Parathyroid adenoma (tissue), 2 donors: ENCODE measurements at regions not wholly inside any gene's neighbourhood (a gene's known extent, or its start where the extent isn't known, plus 50 kb on each side); places are given as distances from the start of the nearest gene placed in this dataset.

Experiments used
- H2AFZ ChIP-seq: fragments of 300-600 bp; sonication (generic); one replicate; pipeline ENCODE4 v1.7.0; 2017; ENCODE audit warnings: antibody characterized with exemption, mild to moderate bottlenecking
- H3K27ac ChIP-seq: fragments of 300-600 bp; sonication (generic); one replicate; pipeline ENCODE4 v1.7.0; 2017
- H3K27me3 ChIP-seq: fragments of 300-600 bp; sonication (generic); one replicate; pipeline ENCODE4 v1.7.0; 2017; ENCODE audit warnings: low read length; ENCODE audit not compliant: control insufficient read depth, insufficient read depth
- H3K36me3 ChIP-seq: fragments of 300-600 bp; sonication (generic); one replicate; pipeline ENCODE4 v1.7.0; 2017; ENCODE audit warnings: low read length; ENCODE audit not compliant: control insufficient read depth, insufficient read depth
- H3K4me1 ChIP-seq: fragments of 300-600 bp; sonication (generic); one replicate; pipeline ENCODE4 v1.7.0; 2017; ENCODE audit warnings: control low read depth
- H3K4me2 ChIP-seq: fragments of 300-600 bp; sonication (generic); one replicate; pipeline ENCODE4 v1.7.0; 2017; ENCODE audit warnings: low read length
- H3K4me3 ChIP-seq: fragments of 300-600 bp; sonication (generic); one replicate; pipeline ENCODE4 v1.7.0; 2017; ENCODE audit warnings: low read depth, low read length
- H3K79me2 ChIP-seq: fragments of 300-600 bp; sonication (generic); one replicate; pipeline ENCODE4 v1.7.0; 2017; ENCODE audit warnings: control low read depth
- H3K9ac ChIP-seq: fragments of 300-600 bp; sonication (generic); one replicate; pipeline ENCODE4 v1.7.0; 2017; ENCODE audit warnings: mild to moderate bottlenecking
- H3K9me3 ChIP-seq: fragments of 300-600 bp; sonication (generic); one replicate; pipeline ENCODE4 v1.7.0; 2017; ENCODE audit warnings: low read length; ENCODE audit not compliant: control insufficient read depth
- CTCF ChIP-seq: fragments of 300-600 bp; sonication (generic); IDR thresholded peaks from one replicate; pipeline ENCODE4 v1.7.0; 2017; ENCODE audit warnings: antibody characterized with exemption, mild to moderate bottlenecking
- donor health status: primary hyperparathyroidism.

GRCh38 chr17:27944546-27945332 lies 51.6 kb upstream of the LYRM9 start:
- Histone ChIP-seq H3K9me3 (no peaks in the 10 kb centered on the region), H3K9ac (no peak overlapping the region), H3K27ac (no peak overlapping the region), H3K27me3 (no peaks in the 10 kb centered on the region), H3K4me1 (peaks cover 8% of the 10 kb centered on the region), H3K79me2 (no peaks in the 10 kb centered on the region), H3K4me3 (no peak overlapping the region), H3K36me3 (no peaks in the 10 kb centered on the region), H2AFZ (no peak overlapping the region), H3K4me2 (no peak overlapping the region)
- no peak for TF ChIP-seq CTCF

DNA sequence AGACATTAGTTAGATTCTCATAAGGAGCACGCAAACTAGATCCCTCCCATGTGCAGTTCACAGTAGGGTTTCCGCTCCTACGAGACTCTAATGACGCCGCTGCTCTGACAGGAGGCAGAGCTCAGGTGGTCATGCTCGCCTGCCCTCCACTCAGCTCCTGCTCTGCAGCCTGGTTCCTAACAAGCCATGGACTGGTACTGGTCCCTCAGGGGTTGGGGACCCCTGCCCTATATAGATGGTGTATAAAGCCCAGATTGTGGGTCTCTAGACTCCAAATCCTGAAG lies 52.1 kb upstream of the LYRM9 start:
- Histone ChIP-seq H3K36me3 (no peaks in the 10 kb centered on the region), H3K79me2 (no peaks in the 10 kb centered on the region), H3K9ac (no peak overlapping the region), H3K27ac (no peak overlapping the region), H3K27me3 (no peaks in the 10 kb centered on the region), H2AFZ (no peak overlapping the region), H3K9me3 (no peaks in the 10 kb centered on the region), H3K4me3 (no peak overlapping the region), H3K4me2 (no peak overlapping the region), H3K4me1 (peaks cover 3% of the 10 kb centered on the region)
- TF ChIP-seq CTCF, result no peak

DNA sequence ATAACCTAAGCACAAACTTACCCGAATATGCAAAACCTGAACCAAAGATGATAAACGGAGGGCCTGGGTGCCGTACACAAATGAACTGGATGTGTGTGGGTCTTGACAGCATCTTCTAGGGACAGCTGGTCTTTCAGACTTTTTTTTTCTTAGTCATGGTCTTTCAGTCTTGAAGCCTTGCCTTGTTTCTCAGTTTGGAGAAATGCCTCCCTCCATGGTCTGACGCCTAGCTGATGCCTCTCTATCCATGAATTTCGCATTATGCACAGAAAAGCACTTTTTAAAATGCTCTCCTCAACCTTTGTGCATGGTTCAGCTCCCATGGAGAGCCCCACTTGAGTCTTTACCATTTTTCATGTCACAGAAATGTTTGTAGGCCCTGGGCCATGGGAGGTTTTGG lies 52.8 kb upstream of the LYRM9 start:
- Histone ChIP-seq H2AFZ (no peak overlapping the region), H3K4me3 (no peak overlapping the region), H3K9me3 (no peaks in the 10 kb centered on the region), H3K4me2 (no peak overlapping the region), H3K9ac (no peak overlapping the region), H3K79me2 (no peaks in the 10 kb centered on the region), H3K27ac (no peak overlapping the region), H3K36me3 (no peaks in the 10 kb centered on the region), H3K27me3 (no peaks in the 10 kb centered on the region), H3K4me1 (no peaks in the 10 kb centered on the region)
- no peak for TF ChIP-seq CTCF

DNA sequence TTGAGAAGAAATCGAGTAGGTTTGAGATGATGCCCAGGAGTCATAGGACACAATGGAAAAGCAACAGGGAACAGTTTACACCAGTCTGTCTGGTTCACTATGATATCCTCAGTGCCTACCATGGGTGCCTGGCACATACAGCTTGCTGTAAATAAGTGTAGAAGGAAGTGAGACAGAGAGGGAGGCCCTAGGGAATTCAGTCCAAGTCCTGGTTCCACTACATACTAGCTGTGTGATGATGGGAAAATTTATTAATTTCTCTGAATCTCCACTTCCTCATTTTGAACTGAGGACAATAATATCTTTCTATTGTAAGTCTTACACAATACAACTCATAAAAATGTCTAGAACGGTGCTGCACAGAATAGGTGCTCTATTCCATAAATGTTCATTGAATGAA lies 53.3 kb upstream of the LYRM9 start:
- Histone ChIP-seq H3K27me3 (no peaks in the 10 kb centered on the region), H3K9ac (no peak overlapping the region), H3K4me3 (no peak overlapping the region), H3K36me3 (no peaks in the 10 kb centered on the region), H3K27ac (no peak overlapping the region), H3K4me1 (no peaks in the 10 kb centered on the region), H3K79me2 (no peaks in the 10 kb centered on the region), H3K4me2 (no peak overlapping the region), H3K9me3 (no peaks in the 10 kb centered on the region), H2AFZ (no peak overlapping the region)
- TF ChIP-seq CTCF, result no peak

- Histone ChIP-seq H3K9me3 (no peaks in the 10 kb centered on the region), H2AFZ (no peak overlapping the region), H3K9ac (no peak overlapping the region), H3K36me3 (no peaks in the 10 kb centered on the region), H3K79me2 (no peaks in the 10 kb centered on the region), H3K4me3 (no peak overlapping the region), H3K4me1 (no peaks in the 10 kb centered on the region), H3K27me3 (no peaks in the 10 kb centered on the region), H3K27ac (no peak overlapping the region), H3K4me2 (no peak overlapping the region)
- TF ChIP-seq CTCF, result no peak
These were observed 53.8 kb upstream of the LYRM9 start for GRCh38 chr17:27947005-27947406.
